Gastroesophageal sphincter (tissue), 4 donors: ENCODE measurements at regions not wholly inside any gene's neighbourhood (a gene's known extent, or its start where the extent isn't known, plus 50 kb on each side); places are given as distances from the start of the nearest gene placed in this dataset.
A peak's percentile ranks its signal among the peaks of the same experiment; 100 is the strongest.
"Not testable (repeated sequence)": the region's sequence is repeated elsewhere in the genome, so short reads cannot be mapped to it uniquely, and the experiment has no call there.

ENCODE experiments used
- ATAC-seq: fragments of 150-250 bp; one replicate; pipeline ENCODE4 v1.9.1; 2016; ENCODE audit warnings: mild to moderate bottlenecking, moderate library complexity
- H3K27ac ChIP-seq, 4 donors: fragments of 200-600 bp; sonication (generic) in 3 of 4; 1 replicate in 3 of 4; 2 replicates in 1 of 4; pipeline ENCODE4 v1.5.1; 2016 to 2019
- H3K27me3 ChIP-seq: fragments of 200-600 bp; sonication (generic); one replicate; pipeline ENCODE4 v1.5.1; 2019
- H3K36me3 ChIP-seq, 2 donors: fragments of 200-600 bp; sonication (generic); one replicate each; pipeline ENCODE4 v1.5.1; 2019; ENCODE audit warnings: control low read depth in 1 of 2
- H3K4me1 ChIP-seq, 3 donors: fragments of 200-600 bp; sonication (generic); 1 replicate in 2 of 3; 2 replicates in 1 of 3; pipeline ENCODE4 v1.5.1; 2016 to 2019; ENCODE audit warnings: control low read depth in 2 of 3
- H3K4me3 ChIP-seq, 2 donors: fragments of 200-600 bp; sonication (generic); one replicate each; pipeline ENCODE4 v1.5.1; 2019; ENCODE audit warnings: mild to moderate bottlenecking in 1 of 2, moderate library complexity in 1 of 2
- H3K9me3 ChIP-seq, 3 donors: fragments of 200-600 bp; sonication (generic); one replicate each; pipeline ENCODE4 v1.5.1; 2017 to 2019; ENCODE audit warnings: control low read depth in 2 of 3
- CTCF ChIP-seq, 4 experiments: fragments of 200-600 bp in 2 of 4; fragments of 450-650 bp in 2 of 4; sonication (generic) in 1 of 4; IDR thresholded peaks; one replicate each; pipeline ENCODE4 v1.5.1; 2017 to 2019; ENCODE audit warnings: antibody characterized with exemption in 4 of 4, mild to moderate bottlenecking in 2 of 4, moderate library complexity in 2 of 4
- EP300 ChIP-seq: sonication (generic); formaldehyde crosslinking; IDR thresholded peaks from one replicate; pipeline ENCODE4 v1.6.1; 2017; ENCODE audit warnings: antibody characterized with exemption, mild to moderate bottlenecking
- POLR2A ChIP-seq, 2 donors: fragments of 450-650 bp; IDR thresholded peaks; one replicate each; pipeline ENCODE4 v1.6.1; 2017; ENCODE audit warnings: antibody characterized with exemption in 2 of 2, mild to moderate bottlenecking in 2 of 2, moderate library complexity in 1 of 2
- POLR2AphosphoS5 ChIP-seq: sonication (generic); formaldehyde crosslinking; IDR thresholded peaks from one replicate; pipeline ENCODE4 v1.6.1; 2017; ENCODE audit warnings: antibody characterized with exemption
- WGBS, 2 donors: methylation state at CpG; one replicate each; pipeline ENCODE4 v1.1.5; 2018; ENCODE audit warnings: low coverage in 1 of 2; 5-methylcytosine and 5-hydroxymethylcytosine counted together

- WGBS, 2 donors: 44 to 49% methylated on average over 2 of the region's 2 CpGs
- peaks cover 0 to 21% (median 0%) of the 10 kb centered on the region in 3 donors for H3K9me3 ChIP-seq
- no peaks in the 10 kb centered on the region for H3K36me3 ChIP-seq
- H3K4me1 ChIP-seq: peaks cover 0 to 25% (median 0%) of the 10 kb centered on the region in 3 donors
- no peak overlapping the region for H3K4me3 ChIP-seq
- no peak overlapping the region for H3K27ac ChIP-seq
- ATAC-seq: no peak
- TF ChIP-seq POLR2AphosphoS5 (no peak), POLR2A (IDR thresholded peaks at IDR 0.05) (no peak), CTCF (IDR thresholded peaks at IDR 0.05) (no peak), EP300 (no peak)
- H3K27me3 ChIP-seq: no peaks in the 10 kb centered on the region
Observed at GRCh38 chr2:215537611-215538010, 101.7 kb upstream of the FN1 start.

- Histone ChIP-seq H3K9me3 (peaks cover 0 to 21% (median 0%) of the 10 kb centered on the region in 3 donors), H3K27me3 (no peaks in the 10 kb centered on the region), H3K36me3 (no peaks in the 10 kb centered on the region), H3K4me3 (no peak overlapping the region), H3K4me1 (peaks cover 0 to 25% (median 0%) of the 10 kb centered on the region in 3 donors), H3K27ac (peak overlapping the region in 1 of 4 donors; percentile 25)
- ATAC-seq: no peak
- 53 to 60% methylated on average over 5 of the region's 5 CpGs for WGBS, 2 donors
- no peak for TF ChIP-seq POLR2AphosphoS5
- no peak for TF ChIP-seq CTCF (IDR thresholded peaks at IDR 0.05)
- no peak for TF ChIP-seq EP300
- no peak for TF ChIP-seq POLR2A (IDR thresholded peaks at IDR 0.05)
Observed at GRCh38 chr2:215536510-215536909, 100.6 kb upstream of the FN1 start.

- Histone ChIP-seq H3K36me3 (no peaks in the 10 kb centered on the region), H3K27ac (no peak overlapping the region), H3K27me3 (no peaks in the 10 kb centered on the region), H3K4me1 (peaks cover 0 to 26% (median 3%) of the 10 kb centered on the region in 3 donors), H3K4me3 (no peak overlapping the region), H3K9me3 (peaks cover 0 to 21% (median 0%) of the 10 kb centered on the region in 3 donors)
- ATAC-seq: no peak
- 0 to 40% methylated on average over 1 of the region's 1 CpG for WGBS, 2 donors
- no peak for TF ChIP-seq POLR2AphosphoS5
- TF ChIP-seq EP300: no peak
- TF ChIP-seq POLR2A (IDR thresholded peaks at IDR 0.05): no peak
- TF ChIP-seq CTCF (IDR thresholded peaks at IDR 0.05): no peak
Observed at GRCh38 chr2:215535741-215536140, 99.9 kb upstream of the FN1 start.

- Histone ChIP-seq H3K4me3 (no peak overlapping the region), H3K9me3 (peaks cover 0 to 21% (median 0%) of the 10 kb centered on the region in 3 donors), H3K27me3 (no peaks in the 10 kb centered on the region), H3K36me3 (no peaks in the 10 kb centered on the region), H3K4me1 (peaks cover 0 to 26% (median 3%) of the 10 kb centered on the region in 3 donors), H3K27ac (no peak overlapping the region)
- no peak for ATAC-seq
- no peak for TF ChIP-seq EP300
- no peak for TF ChIP-seq POLR2AphosphoS5
- TF ChIP-seq POLR2A (IDR thresholded peaks at IDR 0.05): no peak
- TF ChIP-seq CTCF (IDR thresholded peaks at IDR 0.05): no peak
- WGBS, 2 donors: 94 to 97% methylated on average over 3 of the region's 3 CpGs
Observed at GRCh38 chr2:215535125-215535668, 99.3 kb upstream of the FN1 start.

- Histone ChIP-seq H3K4me1 (peaks cover 0 to 28% (median 3%) of the 10 kb centered on the region in 3 donors), H3K9me3 (peaks cover 0 to 21% (median 0%) of the 10 kb centered on the region in 3 donors)
- not testable (repeated sequence) for ATAC-seq, H3K27ac ChIP-seq, H3K36me3 ChIP-seq, H3K4me3 ChIP-seq, H3K27me3 ChIP-seq
- WGBS, 2 donors: 88 to 100% methylated on average over 1 of the region's 2 CpGs
Observed at GRCh38 chr2:215533716-215534115, 97.8 kb upstream of the FN1 start.
